Common myeloid progenitor, CD34-positive (primary cell): ENCODE measurements at regions not wholly inside any gene's neighbourhood (a gene's known extent, or its start where the extent isn't known, plus 50 kb on each side); places are given as distances from the start of the nearest gene placed in this dataset.

Experiments
- CTCF ChIA-PET: fragments of 350-600 bp; sonication (Branson Sonifier 250); formaldehyde crosslinking; loops from one replicate; lab custom pipeline; 2021; ENCODE audit warnings: antibody characterized with exemption; lab: Charles Lee
- POLR2A ChIA-PET: fragments of 350-600 bp; sonication (Branson Sonifier 250); formaldehyde crosslinking; loops from one replicate; lab custom pipeline; 2021; ENCODE audit warnings: antibody characterized with exemption; lab: Charles Lee
- DNase-seq, 3 donors: peaks; one replicate each; pipeline versions ENCODE4 v3.0.0 to v3.0.0-alpha.2; 2013
- H3K27ac ChIP-seq, 2 experiments: 1 replicate in 1 of 2; 2 replicates in 1 of 2; pipeline ENCODE4 v1.7.0; 2013; ENCODE audit warnings: inconsistent platforms in 2 of 2, low read length in 2 of 2, mild to moderate bottlenecking in 2 of 2, low read depth in 1 of 2, moderate library complexity in 1 of 2; ENCODE audit not compliant: severe bottlenecking in 2 of 2, insufficient read depth in 1 of 2, poor library complexity in 1 of 2
- H3K27me3 ChIP-seq, 5 experiments: replicated peaks in 2 of 5; 1 replicate in 3 of 5; 2 replicates in 2 of 5; pipeline versions ENCODE4 v1.6.1 to v1.7.0; 2013; ENCODE audit warnings: low read length in 4 of 5, mild to moderate bottlenecking in 2 of 5, moderate library complexity in 2 of 5, inconsistent platforms in 1 of 5; ENCODE audit not compliant: insufficient read depth in 5 of 5, control insufficient read depth in 4 of 5
- H3K36me3 ChIP-seq, 4 experiments: 1 replicate in 2 of 4; 2 replicates in 2 of 4; pipeline versions ENCODE4 v1.6.1 to v1.7.0; 2013; ENCODE audit warnings: low read length in 3 of 4, control low read depth in 1 of 4, mild to moderate bottlenecking in 1 of 4; ENCODE audit not compliant: control insufficient read depth in 4 of 4, insufficient read depth in 4 of 4
- H3K4me1 ChIP-seq, 4 experiments: 1 replicate in 3 of 4; 2 replicates in 1 of 4; pipeline versions ENCODE4 v1.6.1 to v1.7.1; 2013; ENCODE audit warnings: low read length in 3 of 4, mild to moderate bottlenecking in 3 of 4, control low read depth in 1 of 4, inconsistent platforms in 1 of 4, moderate library complexity in 1 of 4; ENCODE audit not compliant: control insufficient read depth in 4 of 4, insufficient read depth in 4 of 4; ENCODE audit errors: control extremely low read depth in 1 of 4
- H3K4me3 ChIP-seq, 7 experiments: 1 replicate in 4 of 7; 2 replicates in 3 of 7; pipeline versions ENCODE4 v1.5.1 to v1.7.0; 2013; ENCODE audit warnings: mild to moderate bottlenecking in 7 of 7, low read length in 6 of 7, moderate library complexity in 6 of 7, inconsistent platforms in 2 of 7, low read depth in 2 of 7, control low read depth in 1 of 7; ENCODE audit not compliant: insufficient read depth in 4 of 7, control insufficient read depth in 1 of 7; ENCODE audit errors: extremely low read depth in 1 of 7
- H3K9me3 ChIP-seq, 5 experiments: 1 replicate in 4 of 5; 2 replicates in 1 of 5; pipeline versions ENCODE4 v1.6.1 to v1.7.1; 2013; ENCODE audit warnings: low read length in 4 of 5, mild to moderate bottlenecking in 2 of 5, inconsistent platforms in 1 of 5, low read depth in 1 of 5, moderate library complexity in 1 of 5; ENCODE audit not compliant: control insufficient read depth in 4 of 5, insufficient read depth in 2 of 5; ENCODE audit errors: control extremely low read depth in 1 of 5
- WGBS: methylation state at CpG from one replicate; pipeline ENCODE4 v1.1.5; 2013; ENCODE audit not compliant: insufficient coverage; 5-methylcytosine and 5-hydroxymethylcytosine counted together

DNA sequence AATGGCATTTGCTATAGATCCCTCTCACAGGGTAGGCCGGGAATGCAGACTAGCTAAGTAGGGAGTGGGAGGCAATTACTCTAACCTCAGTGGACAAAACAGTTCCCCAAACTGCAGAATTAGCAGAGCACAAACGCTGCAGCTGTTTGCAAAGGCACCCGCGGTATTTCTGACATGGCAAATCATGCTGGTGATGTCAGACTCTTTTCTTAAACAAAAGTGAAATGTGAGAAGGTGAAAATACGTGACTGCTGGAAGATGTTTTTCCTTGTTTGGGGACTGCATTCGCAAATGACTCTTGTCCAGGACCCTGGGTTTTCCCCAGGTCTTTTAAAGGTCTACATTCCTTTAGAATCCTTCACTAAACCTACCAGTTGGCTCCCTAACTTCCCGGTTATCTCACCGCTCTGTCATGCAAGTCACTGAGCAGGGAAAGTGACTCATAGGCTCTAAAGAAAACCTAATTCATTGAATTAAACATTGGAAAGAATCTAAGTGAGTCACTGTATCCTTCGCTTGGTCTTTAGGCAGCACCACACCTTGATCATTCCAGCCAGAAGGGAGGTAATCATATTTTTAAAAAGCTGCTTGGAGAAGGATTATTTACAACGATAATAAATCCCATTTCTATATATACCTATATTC lies 91.5 kb upstream of the DNAH5 start:
- H3K27ac ChIP-seq, result peak overlapping the region; percentile 59 to 81
- peak overlapping the region in 6 of 7 experiments; percentile 34 to 82 (median 60) for H3K4me3 ChIP-seq
- ChIA-PET CTCF (interaction anchor here (1.4 to 1.6 kb wide), 2 partner anchors 31 to 224 kb away, joined by 3 to 4 read pairs; no protein-coding TSS in a partner anchor), POLR2A (no interaction called here)
- no peaks in the 10 kb centered on the region for H3K9me3 ChIP-seq
- peaks cover 0 to 1% (median 0%) of the 10 kb centered on the region in 5 experiments for H3K27me3 ChIP-seq
- peak; percentile 59 to 93 (median 90) for DNase-seq
- WGBS, result 14% methylated on average over 6 of the region's 10 CpGs
- H3K4me1 ChIP-seq, result peaks cover 4 to 25% (median 19%) of the 10 kb centered on the region in 4 experiments
- H3K36me3 ChIP-seq, result no peaks in the 10 kb centered on the region

DNA sequence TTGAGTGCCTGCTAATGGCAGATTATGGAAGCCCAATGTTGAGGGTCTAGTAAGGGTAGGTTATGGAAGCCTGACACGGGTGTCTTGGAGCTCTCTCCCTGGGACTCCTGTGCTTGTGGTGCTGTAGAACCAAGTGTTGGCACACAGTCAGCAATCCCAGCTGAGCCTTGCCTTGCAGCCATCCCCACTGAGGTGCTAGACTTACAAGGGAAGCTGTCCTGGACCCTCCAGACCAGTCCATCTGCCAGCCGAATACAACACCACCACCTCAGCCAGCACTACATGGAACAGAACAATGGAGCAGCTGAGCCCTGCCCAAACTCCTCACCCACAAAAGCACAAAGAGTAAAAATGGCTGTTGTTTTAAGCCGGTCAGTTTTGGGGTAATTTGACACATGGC lies 90.5 kb upstream of the DNAH5 start:
- CTCF ChIA-PET, result interaction anchor here (1.4 to 1.6 kb wide), 2 partner anchors 30 to 225 kb away, joined by 3 to 4 read pairs; no protein-coding TSS in a partner anchor
- H3K36me3 ChIP-seq, result no peaks in the 10 kb centered on the region
- 89% methylated on average over 3 of the region's 3 CpGs for WGBS
- peaks cover 4 to 25% (median 19%) of the 10 kb centered on the region in 4 experiments for H3K4me1 ChIP-seq
- POLR2A ChIA-PET, result no interaction called here
- no peak for DNase-seq
- H3K27me3 ChIP-seq, result peaks cover 0 to 1% (median 0%) of the 10 kb centered on the region in 5 experiments
- H3K27ac ChIP-seq, result no peak overlapping the region
- H3K9me3 ChIP-seq, result no peaks in the 10 kb centered on the region
- peak overlapping the region in 2 of 7 experiments; percentile 69 to 82 for H3K4me3 ChIP-seq

DNA sequence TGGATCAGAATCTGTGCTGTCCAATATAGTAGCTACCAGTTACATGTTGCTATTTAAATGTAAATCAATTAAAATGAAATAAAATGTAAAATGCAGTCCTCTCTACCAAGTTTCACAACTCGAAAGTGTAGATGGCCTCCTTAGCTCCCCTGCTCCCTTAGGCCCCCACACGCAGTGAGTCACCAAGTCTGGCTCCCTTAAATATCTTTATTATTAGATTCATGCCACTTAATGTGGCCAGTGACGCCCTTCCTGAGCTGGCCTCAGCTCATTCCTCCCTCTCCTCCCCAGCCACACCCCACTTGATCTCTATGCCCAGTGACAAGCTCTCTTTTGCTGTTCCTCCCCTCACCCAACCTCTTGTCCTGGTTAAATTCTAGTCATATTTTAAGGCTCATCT lies 88.4 kb upstream of the DNAH5 start:
- H3K27me3 ChIP-seq, result no peaks in the 10 kb centered on the region
- WGBS, result 100% methylated on average over 3 of the region's 3 CpGs
- no peak for DNase-seq
- peaks cover 4 to 25% (median 19%) of the 10 kb centered on the region in 4 experiments for H3K4me1 ChIP-seq
- no peak overlapping the region for H3K4me3 ChIP-seq
- CTCF ChIA-PET, result interaction anchor here (0.9 to 1.5 kb wide), 2 partner anchors 10 to 108 kb away, joined by 3 read pairs; no protein-coding TSS in a partner anchor
- H3K36me3 ChIP-seq, result no peaks in the 10 kb centered on the region
- POLR2A ChIA-PET, result no interaction called here
- H3K9me3 ChIP-seq, result no peaks in the 10 kb centered on the region
- H3K27ac ChIP-seq, result no peak overlapping the region

DNA sequence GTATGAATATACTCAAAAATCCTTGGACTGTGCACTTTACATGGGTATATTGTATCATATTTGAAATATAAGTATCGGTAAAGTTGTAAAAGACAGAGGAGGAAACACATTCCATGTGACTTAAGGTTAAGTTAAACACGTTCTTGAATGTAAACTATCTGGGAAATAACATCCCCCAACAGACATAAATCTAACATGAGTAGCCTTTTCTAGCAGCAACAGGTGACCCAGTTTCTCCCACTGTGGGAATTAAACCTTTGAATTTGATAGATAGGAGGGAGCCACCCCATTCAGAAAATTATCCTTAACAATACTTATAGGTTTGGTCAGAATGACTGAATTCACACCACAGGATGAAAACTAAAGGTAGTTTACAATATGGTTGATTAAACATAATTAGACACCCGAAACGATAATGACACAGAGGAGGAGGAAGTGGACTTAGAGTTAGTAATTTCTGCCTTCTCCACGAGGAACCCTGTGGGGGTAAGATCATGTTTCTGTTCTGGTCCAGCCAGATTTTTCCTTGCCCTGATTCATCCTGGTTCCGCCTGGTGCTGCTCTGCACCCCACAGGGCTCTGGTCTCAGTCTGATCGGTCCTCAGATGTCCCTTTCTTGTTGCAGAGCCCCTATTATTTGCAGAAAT lies 84.6 kb upstream of the DNAH5 start:
- no peaks in the 10 kb centered on the region for H3K4me1 ChIP-seq
- no peak for DNase-seq
- CTCF ChIA-PET, result no interaction called here

DNA sequence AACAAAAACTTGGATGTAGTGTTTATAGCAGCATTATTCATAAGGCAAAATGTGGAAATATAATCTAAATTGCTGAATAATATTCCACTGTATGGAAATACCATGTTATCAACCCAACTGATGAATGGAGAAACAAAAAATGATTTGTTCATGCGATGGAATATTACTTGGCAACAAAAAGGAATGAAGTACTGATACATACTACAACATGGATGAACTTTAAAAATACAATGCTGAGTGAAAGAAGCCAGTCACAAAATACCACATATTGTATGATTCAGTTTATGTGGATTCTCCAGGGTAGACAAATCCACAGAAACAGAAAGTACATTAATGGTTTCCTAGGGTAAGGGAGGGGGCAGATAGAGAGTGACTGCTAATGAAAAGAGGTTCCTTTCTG lies 83.7 kb upstream of the DNAH5 start:
- Histone ChIP-seq H3K9me3 (no peaks in the 10 kb centered on the region), H3K4me1 (no peaks in the 10 kb centered on the region), H3K27ac (no peak overlapping the region), H3K27me3 (no peaks in the 10 kb centered on the region), H3K4me3 (no peak overlapping the region), H3K36me3 (no peaks in the 10 kb centered on the region)
- WGBS, result no CpG with 5 or more reads among the region's 1 CpG
- DNase-seq, result no peak
- CTCF ChIA-PET, result no interaction called here
- POLR2A ChIA-PET, result no interaction called here

More for the DNA sequence above, 84.6 kb upstream of the DNAH5 start:
- Histone ChIP-seq H3K9me3 (no peaks in the 10 kb centered on the region), H3K27ac (no peak overlapping the region), H3K36me3 (no peaks in the 10 kb centered on the region), H3K4me3 (no peak overlapping the region), H3K27me3 (no peaks in the 10 kb centered on the region)
- POLR2A ChIA-PET, result no interaction called here
- 91% methylated on average over 4 of the region's 7 CpGs for WGBS

DNA sequence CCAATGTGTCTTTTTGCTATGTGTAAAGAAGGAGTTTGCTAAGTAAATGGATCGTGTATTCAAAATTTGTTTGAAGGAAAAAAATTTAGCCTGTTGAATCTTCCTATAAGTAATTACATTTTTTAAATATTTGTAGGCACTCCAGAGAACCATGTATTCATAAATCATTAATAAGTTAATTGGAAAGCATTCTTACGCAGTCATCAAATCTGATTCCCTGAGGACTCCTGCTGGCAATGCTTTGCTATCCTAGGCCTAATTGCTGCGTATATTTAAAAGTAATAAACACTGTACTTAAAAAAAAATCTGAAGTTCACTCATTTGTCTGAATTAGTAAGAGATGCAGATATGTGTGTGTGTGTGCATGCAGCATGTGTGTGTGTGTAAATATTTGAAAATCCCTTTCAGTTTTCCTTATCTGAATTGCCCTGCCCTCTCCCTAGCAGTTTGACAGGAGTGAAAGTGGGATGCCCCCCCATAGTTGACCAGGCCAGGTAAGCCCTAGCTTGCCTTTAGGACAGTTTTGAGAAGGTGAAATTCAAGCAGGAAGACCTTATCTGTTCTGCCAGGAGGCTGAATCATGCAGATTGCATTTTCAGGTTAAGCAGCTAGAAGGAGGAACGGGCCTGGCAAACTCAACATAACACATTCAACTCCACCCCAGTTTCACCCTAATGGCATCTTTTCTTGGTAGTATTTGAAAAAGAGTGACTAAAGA lies 81.2 kb upstream of the DNAH5 start:
- no peak overlapping the region for H3K4me3 ChIP-seq
- no peak for DNase-seq
- no peaks in the 10 kb centered on the region for H3K27me3 ChIP-seq
- POLR2A ChIA-PET, result no interaction called here
- no peak overlapping the region for H3K27ac ChIP-seq
- H3K9me3 ChIP-seq, result no peaks in the 10 kb centered on the region
- no peaks in the 10 kb centered on the region for H3K4me1 ChIP-seq
- no peaks in the 10 kb centered on the region for H3K36me3 ChIP-seq
- CTCF ChIA-PET, result no interaction called here
- 93% methylated on average over 2 of the region's 4 CpGs for WGBS
